GM18861 (cell line): ENCODE measurements at regions not wholly inside any gene's neighbourhood (a gene's known extent, or its start where the extent isn't known, plus 50 kb on each side); places are given as distances from the start of the nearest gene placed in this dataset.

Experiments
- ATAC-seq: cut with Tn5 transposase; IDR thresholded peaks from one replicate; pipeline ENCODE4 v1.9.1; 2021; ENCODE audit not compliant: unreplicated experiment

DNA sequence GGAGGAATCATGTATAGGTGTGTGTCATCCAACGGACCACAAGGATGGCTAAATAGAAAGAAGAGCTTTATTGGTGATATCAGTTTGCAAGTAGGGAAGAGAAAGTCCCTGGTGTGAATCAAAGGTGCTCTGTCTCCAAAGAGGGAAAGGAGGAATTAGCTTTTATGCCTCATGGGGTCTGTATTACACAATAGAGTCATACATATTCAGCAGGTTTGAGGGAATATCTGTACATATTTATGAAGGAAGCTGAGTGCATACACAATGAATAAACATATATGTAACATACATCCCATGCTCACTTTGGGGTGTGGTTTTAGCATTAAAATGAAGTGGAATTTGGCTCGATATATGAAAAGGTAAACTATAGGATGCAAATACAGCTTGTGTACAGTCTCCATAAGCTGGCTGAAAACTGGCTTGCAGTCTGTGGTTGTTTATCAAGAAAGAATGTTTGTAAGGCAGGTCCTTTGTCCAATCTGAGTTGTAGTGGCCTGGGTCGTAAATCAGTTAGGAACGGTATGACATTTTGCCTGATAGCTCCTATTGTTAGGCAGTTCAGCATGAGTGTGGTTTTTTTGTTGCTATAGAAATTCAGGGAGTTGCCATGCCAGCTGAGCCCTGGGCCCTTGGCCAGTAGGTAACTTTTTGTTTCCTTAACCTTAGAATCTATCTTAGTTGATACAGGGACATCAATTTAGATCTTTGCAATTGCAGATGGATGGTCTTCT lies 198.0 kb upstream of the ZP4 start:
- ATAC-seq, result no peak

DNA sequence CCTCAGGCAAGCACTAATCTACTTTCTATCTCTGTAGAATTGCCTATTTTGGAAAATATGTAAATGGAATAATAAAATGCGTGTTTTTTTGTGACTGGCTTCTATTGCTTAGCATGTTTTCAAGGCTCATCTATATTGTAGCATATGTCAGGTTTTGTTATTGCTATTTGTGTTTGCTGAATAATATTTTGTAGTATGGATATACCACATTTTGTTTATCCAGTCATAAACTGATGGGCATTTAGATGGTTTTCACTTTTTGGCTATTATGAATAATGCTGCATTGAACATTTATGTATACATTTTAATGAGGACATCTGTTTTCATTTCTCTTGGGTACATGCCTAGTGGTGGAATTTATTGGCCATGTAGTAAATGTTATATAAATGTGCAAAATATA lies 183.3 kb upstream of the ZP4 start:
- no peak for ATAC-seq

DNA sequence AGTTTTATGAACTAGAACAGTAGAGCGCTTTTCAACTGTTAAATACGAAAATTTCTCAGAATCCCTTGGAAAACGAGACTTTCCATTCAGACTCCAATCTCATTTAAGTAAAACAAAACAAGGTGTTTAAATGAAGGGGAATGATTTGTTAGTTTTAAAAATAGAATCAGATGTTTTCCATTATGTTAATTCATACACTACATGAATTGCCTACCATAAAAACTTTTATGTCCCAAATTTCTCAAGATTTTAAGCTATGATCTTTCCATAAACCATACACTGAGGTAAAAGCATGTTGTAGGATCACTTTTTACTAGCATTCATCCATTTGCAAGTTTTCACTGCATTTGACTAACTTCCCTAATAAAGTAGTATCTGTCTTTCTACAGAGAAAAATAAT lies 180.3 kb upstream of the ZP4 start:
- no peak for ATAC-seq

DNA sequence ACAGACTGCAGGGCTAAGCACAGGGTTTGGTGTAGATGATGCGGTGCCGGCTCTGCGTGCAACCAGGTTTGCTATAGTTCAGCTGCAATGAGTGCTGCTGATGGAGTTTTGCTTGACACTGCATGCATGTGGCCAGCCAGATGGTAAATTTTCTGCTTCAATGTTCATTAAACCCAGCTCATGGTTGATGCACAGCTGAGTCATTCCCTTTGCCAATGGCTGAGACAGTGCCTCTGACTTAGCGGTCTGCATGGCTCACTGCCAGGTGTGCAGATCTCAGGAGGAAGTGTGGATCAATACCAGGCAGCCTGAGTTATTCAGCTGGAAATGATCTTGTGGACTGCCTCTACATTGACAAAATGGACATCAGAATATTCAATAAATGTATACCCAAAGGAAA lies 172.7 kb upstream of the ZP4 start:
- peak; percentile 48 for ATAC-seq

DNA sequence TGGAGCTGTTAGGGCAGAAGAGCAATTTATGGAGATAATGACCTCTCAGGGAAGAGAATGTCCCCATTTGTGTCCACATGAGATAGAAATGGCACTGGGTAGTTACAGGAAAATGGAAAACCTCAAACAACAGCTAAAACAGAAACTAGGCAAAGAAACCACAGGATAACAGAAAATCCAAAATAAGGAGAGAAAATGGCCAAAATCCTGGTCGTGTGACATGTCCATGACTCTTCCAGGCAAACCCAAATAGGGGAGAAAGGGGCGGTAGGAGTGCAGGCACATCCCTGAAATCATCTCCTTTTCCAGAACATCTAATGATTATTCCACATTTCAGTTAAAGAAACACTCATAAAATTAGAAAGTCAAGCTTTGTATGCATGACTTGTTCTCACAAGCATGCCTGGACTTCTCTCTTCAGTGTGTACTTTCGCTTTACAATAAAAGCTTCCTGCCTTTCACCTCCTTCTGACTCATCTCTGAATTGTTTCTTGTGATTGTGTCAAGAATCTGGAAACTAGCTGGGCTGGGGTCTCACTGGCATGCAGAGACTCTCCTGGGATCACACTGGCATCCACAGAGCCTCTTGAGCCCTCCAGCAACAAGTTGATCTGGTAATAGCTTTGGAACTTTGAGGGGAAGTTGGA lies 171.4 kb upstream of the ZP4 start:
- ATAC-seq, result peak; percentile 51

DNA sequence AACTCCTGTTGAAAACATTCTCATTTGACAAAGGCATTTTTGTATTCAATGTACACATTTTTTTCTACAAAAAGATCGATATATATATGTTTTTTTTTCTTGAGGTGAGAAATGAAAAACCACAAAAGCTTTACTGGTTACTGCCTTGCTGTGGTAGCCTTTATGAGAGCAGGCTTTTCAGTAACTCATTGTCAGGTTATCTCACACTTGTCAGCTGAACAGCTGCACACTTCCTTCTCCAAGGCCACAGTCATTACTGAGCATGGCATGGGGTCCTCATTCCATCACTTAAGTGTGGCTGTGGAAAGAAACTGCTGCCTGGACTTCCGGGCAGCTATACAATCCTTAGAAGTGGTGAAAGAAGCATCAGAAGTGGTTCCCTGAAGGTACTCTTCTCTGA lies 169.3 kb upstream of the ZP4 start:
- ATAC-seq, result peak; percentile 75

DNA sequence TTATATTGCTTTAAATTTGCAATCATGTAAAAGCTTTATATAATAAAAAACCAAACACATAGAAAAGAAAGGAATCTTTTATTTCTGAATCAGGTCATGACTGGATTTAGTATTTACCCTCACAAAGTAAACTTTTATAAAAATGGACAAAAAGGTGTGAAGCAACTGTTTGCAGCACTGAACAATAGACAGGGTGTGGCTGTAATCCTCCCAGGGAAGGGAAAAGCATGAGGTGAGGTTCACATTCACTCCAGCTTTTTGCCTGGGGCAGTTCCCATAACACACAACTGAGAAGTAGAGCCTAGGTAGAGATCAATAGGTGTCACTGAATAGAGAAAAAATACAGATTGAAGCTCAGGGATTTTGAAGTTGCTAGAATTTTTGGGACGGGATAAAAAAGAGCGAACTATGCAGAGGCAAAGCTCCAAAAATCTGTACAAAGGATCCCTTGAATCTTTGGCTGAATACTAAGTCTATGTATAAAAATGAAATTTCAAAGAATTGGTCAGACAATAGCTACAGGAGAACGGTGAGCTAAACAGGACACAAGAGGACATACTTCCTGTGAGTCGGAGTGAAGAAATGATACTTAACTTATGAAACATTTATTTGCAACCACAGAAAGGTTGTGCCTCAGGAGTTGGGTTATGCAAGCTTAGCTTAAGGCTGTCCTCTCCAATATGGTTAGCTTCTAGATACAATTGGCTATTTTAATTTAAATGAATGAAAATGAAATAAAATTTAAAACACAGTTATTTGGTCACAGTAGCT lies 162.0 kb upstream of the ZP4 start:
- ATAC-seq, result no peak

DNA sequence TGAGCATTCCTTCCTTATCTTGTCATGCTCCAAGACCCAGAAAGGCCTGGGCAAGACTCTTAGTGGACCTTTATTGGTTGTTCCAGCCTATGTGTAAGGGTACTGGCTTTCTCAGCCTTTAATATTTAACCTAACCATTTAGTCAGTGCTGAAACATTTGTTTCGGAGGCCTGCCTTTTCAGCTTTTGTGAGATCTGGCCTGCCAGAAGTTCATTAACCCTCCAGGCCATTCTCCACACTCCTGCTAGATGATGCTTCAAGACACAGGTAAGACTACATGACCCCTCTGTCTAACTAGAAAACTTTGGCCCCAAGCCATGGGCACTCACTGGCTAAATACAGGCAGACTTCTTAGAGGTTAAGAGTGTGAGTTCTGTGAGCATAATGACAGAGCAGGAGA lies 138.4 kb upstream of the ZP4 start:
- ATAC-seq, result no peak

DNA sequence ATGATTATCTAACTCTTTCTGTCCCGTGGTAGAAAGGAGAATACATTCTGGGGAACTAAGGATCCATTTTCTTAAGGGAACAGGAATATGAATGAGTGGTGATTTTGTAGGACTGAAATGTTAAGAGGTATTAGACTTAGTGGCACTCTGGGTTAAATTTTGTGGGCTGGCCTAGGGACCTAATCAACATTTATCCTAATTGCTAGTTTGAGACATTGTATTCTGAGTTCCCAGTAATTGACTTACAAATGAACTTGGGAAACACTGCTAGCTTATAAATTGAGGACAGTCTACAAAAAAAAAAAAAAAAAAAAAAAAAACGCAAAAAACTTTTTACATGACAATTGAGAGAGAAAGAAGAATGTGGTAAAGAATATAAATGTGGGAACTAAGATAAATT lies 136.6 kb upstream of the ZP4 start:
- ATAC-seq, result no peak

DNA sequence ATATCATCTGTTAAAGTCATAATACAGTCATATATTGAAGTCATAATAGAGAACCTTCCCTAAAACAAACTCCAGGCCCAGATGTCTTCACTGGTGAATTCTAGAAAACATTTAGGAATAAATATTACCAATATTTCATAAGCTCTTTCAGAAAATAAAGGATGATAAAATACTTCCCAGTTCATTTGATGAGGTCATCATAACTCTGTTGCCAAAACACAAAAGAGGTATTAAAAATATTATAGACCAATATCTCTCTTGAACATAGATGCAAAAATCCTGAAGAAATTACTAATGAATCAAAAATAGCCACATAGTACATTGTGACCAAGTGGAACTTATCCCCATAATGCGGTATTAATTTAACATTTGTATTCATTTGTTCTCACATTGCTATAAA lies 132.4 kb upstream of the ZP4 start:
- ATAC-seq, result no peak

DNA sequence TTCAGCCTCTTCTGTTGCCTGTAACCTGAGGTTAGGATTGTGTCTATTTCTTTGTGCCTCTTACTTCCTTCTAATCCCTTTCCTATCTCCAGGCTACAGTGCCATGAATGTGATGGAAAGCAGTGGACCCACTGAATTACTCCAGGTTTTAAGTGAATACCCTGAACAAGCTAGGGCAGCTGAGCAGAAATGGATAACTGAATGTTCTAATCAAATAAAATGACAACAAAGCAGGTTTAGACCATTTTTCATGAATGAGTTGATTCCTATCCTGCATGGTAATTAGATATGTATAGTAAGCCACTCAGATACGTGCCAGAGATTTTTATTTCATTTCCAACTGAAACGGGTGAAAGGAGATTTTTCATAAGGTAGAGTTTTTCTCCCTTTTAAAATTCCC lies 127.5 kb upstream of the ZP4 start:
- ATAC-seq, result no peak

DNA sequence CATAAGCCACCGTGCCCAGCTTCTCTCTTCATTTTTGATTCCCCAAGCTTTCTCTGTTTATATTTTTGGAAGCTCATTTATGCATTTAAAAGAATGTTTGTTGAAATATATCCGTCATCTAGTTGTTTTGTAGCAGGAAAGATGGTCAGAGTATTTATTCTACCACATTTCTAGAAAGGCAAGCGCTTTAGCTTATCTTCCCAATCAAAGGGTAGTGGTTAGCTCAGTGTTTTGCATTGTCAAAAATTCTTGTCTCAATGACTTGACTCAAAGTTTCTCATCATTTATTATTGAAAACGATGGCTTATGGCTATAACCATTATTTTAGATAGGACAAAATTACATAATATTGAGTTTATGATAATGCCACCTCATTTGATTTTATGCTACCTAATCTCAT lies 116.1 kb upstream of the ZP4 start:
- ATAC-seq, result no peak

DNA sequence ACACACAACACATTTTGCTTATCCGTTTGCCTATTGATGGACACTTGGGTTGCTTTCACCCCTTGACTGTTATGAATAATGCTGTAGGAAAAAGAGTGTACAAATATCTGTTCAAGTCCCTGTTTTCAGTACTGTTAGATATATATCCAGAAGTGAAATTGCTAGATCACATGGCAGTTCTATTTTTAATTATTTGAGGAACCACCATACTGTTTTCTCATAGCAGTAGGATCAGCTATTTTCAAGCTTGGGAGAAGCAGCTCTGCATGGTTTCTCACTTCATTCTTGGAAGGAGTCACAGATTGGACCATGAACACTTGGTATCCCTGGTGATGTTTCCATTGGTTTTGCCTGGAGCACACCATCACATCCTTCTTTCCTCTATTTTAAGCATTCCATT lies 114.4 kb upstream of the ZP4 start:
- no peak for ATAC-seq

DNA sequence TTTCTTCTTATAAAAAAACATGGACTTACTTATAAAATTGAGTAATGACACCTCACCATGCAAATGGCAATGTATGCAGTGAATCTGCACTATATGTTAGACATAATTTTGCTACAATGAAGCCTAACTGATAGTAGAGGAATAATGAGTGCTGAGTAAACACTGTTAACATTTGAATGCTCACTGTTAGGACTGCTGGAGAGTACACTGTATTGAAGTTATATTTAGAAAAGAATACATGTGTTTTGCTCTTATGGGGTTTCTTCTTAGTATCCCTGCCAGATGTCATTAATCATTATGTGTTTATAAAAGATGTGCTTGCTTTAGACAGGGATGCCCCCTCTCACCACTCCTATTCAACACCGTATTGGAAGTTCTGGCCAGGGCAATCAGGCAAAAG lies 111.1 kb upstream of the ZP4 start:
- no peak for ATAC-seq

DNA sequence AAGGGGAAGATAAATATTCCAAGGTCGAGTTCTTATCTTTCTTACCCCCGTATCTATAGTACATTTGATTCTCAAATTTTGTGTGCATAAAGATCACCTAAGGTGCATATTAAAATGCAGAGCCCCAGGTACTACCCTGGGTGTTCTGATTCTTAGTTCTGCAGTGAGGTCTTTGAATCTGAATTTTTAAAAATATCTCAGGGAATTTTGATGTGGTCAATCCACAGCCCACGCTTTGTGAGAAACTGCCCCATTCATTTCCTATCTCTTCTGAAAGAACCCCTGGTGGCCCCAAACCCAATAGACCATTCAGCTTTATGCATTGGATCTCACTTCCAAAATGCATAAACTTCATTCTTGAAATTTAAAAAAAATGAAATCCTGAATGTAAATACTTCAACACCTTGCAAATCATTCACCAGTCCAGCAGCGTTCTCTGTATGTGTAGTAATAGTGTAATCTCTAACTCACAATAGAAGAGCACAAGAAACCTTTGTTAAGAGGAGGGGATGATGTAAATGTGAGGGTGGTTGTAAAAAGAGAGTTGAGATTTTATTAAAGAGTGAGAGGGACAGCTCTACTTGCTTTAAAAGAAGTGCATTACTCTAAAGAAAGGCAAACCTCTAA lies 108.8 kb upstream of the ZP4 start:
- no peak for ATAC-seq

DNA sequence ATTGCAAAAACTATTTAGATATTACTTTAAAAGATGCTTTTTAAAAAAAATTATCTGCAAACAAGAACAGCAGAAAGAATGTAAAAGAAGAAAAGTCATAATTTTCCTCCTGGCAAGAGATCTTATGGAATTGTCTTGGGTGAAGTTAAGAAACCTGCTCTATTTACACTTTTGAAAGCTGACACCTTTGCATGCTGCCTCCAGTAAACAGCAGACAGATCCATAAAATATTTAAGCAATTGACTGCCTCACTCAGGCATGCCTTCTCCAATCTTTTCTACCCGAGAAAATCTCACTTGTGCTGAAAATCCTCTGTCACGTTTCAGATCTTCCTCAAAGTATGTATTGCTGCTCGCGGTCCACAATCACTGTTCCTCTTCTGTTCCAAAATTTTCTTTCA lies 107.9 kb upstream of the ZP4 start:
- ATAC-seq, result no peak

DNA sequence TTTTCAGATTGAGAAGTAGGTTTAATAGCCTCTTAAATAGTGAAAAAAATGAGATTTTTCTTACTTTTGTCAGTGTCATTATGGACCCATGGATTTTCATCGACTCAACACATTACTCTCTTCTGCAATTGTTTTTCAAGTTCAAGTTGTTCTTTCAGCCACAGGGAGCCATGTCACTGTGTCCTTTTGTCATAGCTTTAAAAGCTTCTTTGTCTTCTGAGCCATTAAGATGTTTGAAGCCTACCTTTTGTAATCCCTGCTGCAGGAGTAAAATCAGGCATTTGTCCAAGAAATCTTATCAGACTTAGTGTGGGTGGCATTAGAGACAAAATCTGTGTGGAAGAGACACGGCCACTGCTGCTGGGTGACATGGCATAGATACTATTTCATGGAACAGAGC lies 92.8 kb upstream of the ZP4 start:
- no peak for ATAC-seq

DNA sequence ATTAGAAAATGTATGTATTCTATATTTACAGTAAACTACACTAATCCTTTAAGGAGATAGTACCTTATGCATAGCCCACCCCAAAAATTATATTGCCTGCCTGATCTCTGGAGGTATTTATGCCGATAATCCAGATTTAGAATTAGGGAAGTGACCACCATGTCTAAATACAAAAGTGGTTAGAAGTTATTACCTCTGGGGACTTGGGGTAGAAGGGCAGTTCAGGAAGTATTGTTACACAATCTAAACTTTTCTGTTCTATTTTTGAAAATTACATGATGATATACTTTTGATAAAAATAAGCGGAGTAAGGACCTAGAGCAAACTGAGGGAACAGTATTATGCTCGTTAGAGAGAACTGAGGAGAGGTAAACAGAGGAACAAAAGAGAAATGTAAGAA lies 90.5 kb upstream of the ZP4 start:
- no peak for ATAC-seq

DNA sequence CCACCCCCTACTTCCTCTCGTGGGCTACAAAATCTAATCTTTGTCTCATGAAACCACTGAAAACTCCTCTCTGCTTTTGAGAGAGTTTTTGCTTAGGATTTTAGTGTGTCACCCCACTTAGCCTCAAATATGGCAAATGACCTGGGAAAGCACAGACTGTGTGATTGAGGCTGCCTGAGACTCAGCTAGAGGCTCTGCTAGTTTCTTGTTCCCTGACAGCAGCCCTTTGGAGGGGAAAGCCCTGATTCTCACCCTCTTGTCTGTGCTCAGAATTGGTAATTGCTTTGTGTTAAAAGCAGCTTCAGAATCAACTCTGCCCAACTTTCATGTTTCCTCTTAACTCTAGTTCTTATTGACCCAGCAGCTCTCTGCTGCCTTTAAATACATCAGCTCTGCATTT lies 85.6 kb upstream of the ZP4 start:
- ATAC-seq, result no peak

DNA sequence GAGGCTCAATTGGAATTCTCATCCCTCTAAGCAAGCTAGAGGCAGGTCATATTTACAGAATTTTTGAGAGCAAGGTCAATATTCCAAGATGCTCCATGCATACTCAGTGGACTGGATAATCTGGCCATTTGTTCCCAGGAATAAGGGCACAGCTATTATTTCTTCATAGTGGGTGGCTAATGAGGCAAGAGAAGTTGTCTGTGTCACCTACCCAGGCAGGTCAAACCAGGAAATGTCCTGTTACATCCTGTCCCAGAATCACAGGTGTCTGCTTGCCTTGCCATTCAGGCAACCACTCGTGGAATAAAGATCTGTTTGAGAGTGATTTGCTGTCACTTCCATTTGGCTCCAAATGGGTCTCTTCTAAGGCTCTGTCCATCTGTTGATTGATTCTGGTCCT lies 85.2 kb upstream of the ZP4 start:
- ATAC-seq, result no peak

DNA sequence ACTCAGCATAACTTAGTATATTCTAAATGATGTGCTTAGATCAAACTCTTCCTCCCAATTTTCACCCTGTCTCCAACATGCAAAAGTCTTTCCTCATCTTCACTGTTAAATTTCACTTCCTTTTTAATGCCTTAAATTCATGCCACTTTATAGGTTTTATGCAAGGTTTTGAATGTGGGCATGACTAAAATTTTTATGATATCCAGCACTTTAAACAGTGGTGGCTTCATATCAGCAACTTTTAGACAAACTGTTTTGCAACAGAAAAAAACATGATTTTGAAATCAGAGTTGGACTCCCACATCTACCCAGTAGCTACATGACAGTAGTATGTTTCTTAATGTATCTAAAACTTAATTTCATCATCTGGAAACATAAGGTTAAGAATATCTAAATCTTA lies 84.7 kb upstream of the ZP4 start:
- ATAC-seq, result no peak

DNA sequence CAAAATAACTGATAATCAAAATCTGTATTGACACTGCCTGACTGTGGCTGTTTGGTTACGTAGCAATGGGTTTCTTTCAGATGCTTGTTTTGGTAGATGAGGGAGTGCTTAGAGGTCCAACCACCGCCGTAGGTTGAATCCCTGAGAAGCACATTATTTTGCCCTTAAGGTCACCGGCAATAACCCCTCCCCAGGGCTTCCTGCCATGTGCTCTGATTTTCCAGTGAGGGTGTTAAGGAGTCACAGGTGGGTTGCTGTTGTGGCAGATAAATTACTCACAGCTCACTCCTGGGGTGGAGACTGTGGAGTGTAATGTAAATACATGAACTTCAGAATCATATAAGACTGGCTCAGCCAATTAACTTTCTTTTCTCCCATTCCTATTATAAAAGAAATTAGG lies 81.5 kb upstream of the ZP4 start:
- no peak for ATAC-seq
